ENCODE measurements at regions not wholly inside any gene's neighbourhood (a gene's known extent, or its start where the extent isn't known, plus 50 kb on each side); places are given as distances from the start of the nearest gene placed in this dataset.

GRCh38 chr21:38954588-38955004, 148.9 kb downstream of the ETS2 start:
- Histone ChIP-seq H4K20me1 (ENCODE audit: low read length) (no peaks in the 10 kb centered on the region), H3K9me3 (ENCODE audit: low read length) (no peaks in the 10 kb centered on the region), H3K36me3 (ENCODE audit: low read depth, low read length) (no peaks in the 10 kb centered on the region), H3K9me2 (replicated peaks; ENCODE audit: low read length) (no peaks in the 10 kb centered on the region), H3K4me1 (ENCODE audit: insufficient read depth, low read length) (no peaks in the 10 kb centered on the region), H3K79me2 (ENCODE audit: low read length) (no peaks in the 10 kb centered on the region), H3K27me3 (ENCODE audit: low read length) (no peaks in the 10 kb centered on the region), H2AFZ (ENCODE audit: low read length) (no peak overlapping the region), H3F3A (ENCODE audit: low read length, unreplicated experiment) (no peaks in the 10 kb centered on the region), H3K4me2 (ENCODE audit: low read length) (no peak overlapping the region), H3K9ac (ENCODE audit: low read length) (no peak overlapping the region), H3K27ac (ENCODE audit: low read length) (no peak overlapping the region), H3K4me3 (ENCODE audit: low read length) (no peak overlapping the region)
- BruUV-seq (replicated peaks) = no TSS peak
- DNase-seq (no peak), ATAC-seq (no peak)
- ChIA-PET CTCF (interaction anchor here (1.0 kb wide), 1 partner anchor 172 kb away, joined by 3 read pairs; no protein-coding TSS in a partner anchor), POLR2A (ENCODE audit: unreplicated experiment) (no interaction called here)
- TF ChIP-seq, protein P1, sequence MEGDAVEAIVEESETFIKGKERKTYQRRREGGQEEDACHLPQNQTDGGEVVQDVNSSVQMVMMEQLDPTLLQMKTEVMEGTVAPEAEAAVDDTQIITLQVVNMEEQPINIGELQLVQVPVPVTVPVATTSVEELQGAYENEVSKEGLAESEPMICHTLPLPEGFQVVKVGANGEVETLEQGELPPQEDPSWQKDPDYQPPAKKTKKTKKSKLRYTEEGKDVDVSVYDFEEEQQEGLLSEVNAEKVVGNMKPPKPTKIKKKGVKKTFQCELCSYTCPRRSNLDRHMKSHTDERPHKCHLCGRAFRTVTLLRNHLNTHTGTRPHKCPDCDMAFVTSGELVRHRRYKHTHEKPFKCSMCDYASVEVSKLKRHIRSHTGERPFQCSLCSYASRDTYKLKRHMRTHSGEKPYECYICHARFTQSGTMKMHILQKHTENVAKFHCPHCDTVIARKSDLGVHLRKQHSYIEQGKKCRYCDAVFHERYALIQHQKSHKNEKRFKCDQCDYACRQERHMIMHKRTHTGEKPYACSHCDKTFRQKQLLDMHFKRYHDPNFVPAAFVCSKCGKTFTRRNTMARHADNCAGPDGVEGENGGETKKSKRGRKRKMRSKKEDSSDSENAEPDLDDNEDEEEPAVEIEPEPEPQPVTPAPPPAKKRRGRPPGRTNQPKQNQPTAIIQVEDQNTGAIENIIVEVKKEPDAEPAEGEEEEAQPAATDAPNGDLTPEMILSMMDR (conservative IDR thresholded peaks at IDR 0.05; ENCODE audit: low read depth, low read length) = no peak
- no peak for TF ChIP-seq EZH2 (IDR thresholded peaks at IDR 0.05; ENCODE audit: low read length, unreplicated experiment)
- intact Hi-C loops (cut with micrococcal nuclease) = loop anchor here (5.0 kb wide), 1 partner anchor 38 kb away; no protein-coding TSS in a partner anchor

DNA sequence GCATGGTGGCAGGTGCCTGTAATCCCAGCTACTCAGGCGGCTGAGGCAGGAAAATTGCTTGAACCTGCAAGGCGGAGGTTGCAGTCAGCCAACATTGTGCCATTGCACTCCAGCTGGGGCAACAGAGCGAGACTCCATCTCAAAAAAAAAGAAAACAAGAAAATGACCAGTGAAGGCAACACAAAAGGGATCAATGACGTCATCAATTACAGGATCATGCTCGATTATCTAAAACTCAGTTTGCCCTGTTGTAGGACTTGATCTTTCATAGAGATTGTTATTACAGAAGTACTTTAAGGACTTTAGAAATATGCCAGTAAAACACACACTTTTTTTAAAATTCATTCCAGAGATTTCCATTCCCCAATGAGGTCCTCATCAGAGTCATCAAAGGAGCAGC, 147.8 kb downstream of the ETS2 start:
- ChIA-PET CTCF (no interaction called here), POLR2A (ENCODE audit: unreplicated experiment) (no interaction called here)
- Histone ChIP-seq H3K4me2 (ENCODE audit: low read length) (no peak overlapping the region), H3K4me1 (ENCODE audit: insufficient read depth, low read length) (no peaks in the 10 kb centered on the region), H3K27ac (ENCODE audit: low read length) (no peak overlapping the region), H3K4me3 (ENCODE audit: low read length) (no peak overlapping the region), H3K27me3 (ENCODE audit: low read length) (no peaks in the 10 kb centered on the region), H3F3A (ENCODE audit: low read length, unreplicated experiment) (no peaks in the 10 kb centered on the region), H3K9me3 (ENCODE audit: low read length) (no peaks in the 10 kb centered on the region), H3K79me2 (ENCODE audit: low read length) (no peaks in the 10 kb centered on the region), H3K9ac (ENCODE audit: low read length) (no peak overlapping the region), H3K36me3 (ENCODE audit: low read depth, low read length) (no peaks in the 10 kb centered on the region), H3K9me2 (replicated peaks; ENCODE audit: low read length) (no peaks in the 10 kb centered on the region), H4K20me1 (ENCODE audit: low read length) (no peaks in the 10 kb centered on the region), H2AFZ (ENCODE audit: low read length) (no peak overlapping the region)
- TF ChIP-seq EZH2phosphoT487 (IDR thresholded peaks at IDR 0.05; ENCODE audit: borderline replicate concordance, low read length) (no peak), EZH2 (IDR thresholded peaks at IDR 0.05; ENCODE audit: low read length, unreplicated experiment) (no peak)
- no TSS peak for BruUV-seq (replicated peaks)
- DNase-seq = no peak
- intact Hi-C loops (cut with micrococcal nuclease) = loop anchor here (5.0 kb wide), 1 partner anchor 39 kb away; no protein-coding TSS in a partner anchor
- ATAC-seq = no peak

GRCh38 chr21:38952890-38953289, 147.2 kb downstream of the ETS2 start:
- Histone ChIP-seq H3K9me2 (replicated peaks; ENCODE audit: low read length) (no peaks in the 10 kb centered on the region), H3K27me3 (ENCODE audit: low read length) (no peaks in the 10 kb centered on the region), H3K27ac (ENCODE audit: low read length) (no peak overlapping the region), H3K9ac (ENCODE audit: low read length) (no peak overlapping the region), H4K20me1 (ENCODE audit: low read length) (no peaks in the 10 kb centered on the region), H3K9me3 (ENCODE audit: low read length) (no peaks in the 10 kb centered on the region), H3K79me2 (ENCODE audit: low read length) (no peaks in the 10 kb centered on the region), H3K4me1 (ENCODE audit: insufficient read depth, low read length) (no peaks in the 10 kb centered on the region), H3K4me2 (ENCODE audit: low read length) (no peak overlapping the region), H2AFZ (ENCODE audit: low read length) (no peak overlapping the region), H3F3A (ENCODE audit: low read length, unreplicated experiment) (no peaks in the 10 kb centered on the region), H3K36me3 (ENCODE audit: low read depth, low read length) (no peaks in the 10 kb centered on the region), H3K4me3 (ENCODE audit: low read length) (no peak overlapping the region)
- ChIA-PET CTCF (no interaction called here), POLR2A (ENCODE audit: unreplicated experiment) (no interaction called here)
- no peak for TF ChIP-seq EZH2phosphoT487 (IDR thresholded peaks at IDR 0.05; ENCODE audit: borderline replicate concordance, low read length)
- TF ChIP-seq, protein P1 (conservative IDR thresholded peaks at IDR 0.05; ENCODE audit: low read depth, low read length) = no peak
- no peak for TF ChIP-seq EZH2 (IDR thresholded peaks at IDR 0.05; ENCODE audit: low read length, unreplicated experiment)
- ATAC-seq = no peak
- intact Hi-C loops (cut with micrococcal nuclease) = loop anchor here (5.0 kb wide), 1 partner anchor 39 kb away; no protein-coding TSS in a partner anchor
- no peak for DNase-seq
- BruUV-seq (replicated peaks) = no TSS peak
